ENCODE measurements at regions not wholly inside any gene's neighbourhood (a gene's known extent, or its start where the extent isn't known, plus 50 kb on each side); places are given as distances from the start of the nearest gene placed in this dataset.

DNA sequence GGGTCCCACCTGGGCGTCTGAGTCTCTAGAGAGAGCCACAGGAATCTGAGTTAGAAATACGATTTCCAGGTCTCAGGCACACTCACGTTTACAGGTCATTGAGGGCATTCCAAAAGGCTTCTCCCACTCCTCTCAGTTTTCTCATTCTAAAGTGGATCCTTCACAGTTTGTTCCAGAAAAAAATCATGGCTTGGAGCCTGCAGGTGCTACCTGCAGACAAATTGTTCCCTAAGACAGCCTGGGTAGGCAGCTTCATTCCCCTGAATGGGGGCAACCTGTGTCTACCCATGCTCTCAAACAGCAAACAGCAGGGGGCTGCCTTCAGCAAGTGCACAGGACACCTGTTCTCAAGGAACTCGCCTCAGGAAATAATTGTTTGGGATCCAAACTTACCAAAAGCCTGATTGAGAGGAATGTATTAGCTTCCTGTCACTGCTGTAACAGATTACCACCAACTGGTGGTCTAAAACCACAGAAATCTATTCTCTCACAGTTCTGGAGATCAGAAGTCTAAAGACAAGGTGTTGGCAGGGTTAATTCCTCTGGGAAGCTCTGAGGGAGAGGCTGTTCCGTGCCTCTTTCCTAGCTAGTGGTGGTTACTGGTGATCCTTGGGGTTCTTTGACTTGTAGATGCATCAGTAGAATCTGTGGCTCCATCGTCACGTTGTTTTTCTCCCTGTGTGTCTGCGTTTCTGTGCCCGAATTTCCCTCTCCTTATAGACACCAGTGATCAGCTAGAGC lies 117.2 kb downstream of the RAB11FIP2 start:
- H3K27ac ChIP-seq: no peak overlapping the region
- H3K4me3 ChIP-seq (IDR thresholded peaks at IDR 0.05; ENCODE audit: insufficient read depth, low read depth, low read length): no peak overlapping the region
- no peaks in the 10 kb centered on the region for H3K4me1 ChIP-seq (ENCODE audit: low read depth, poor library complexity, severe bottlenecking)
- H3K36me3 ChIP-seq (ENCODE audit: insufficient read depth): no peaks in the 10 kb centered on the region
- no peaks in the 10 kb centered on the region for H4K20me1 ChIP-seq (ENCODE audit: insufficient read depth)
- TF ChIP-seq, protein P1, sequence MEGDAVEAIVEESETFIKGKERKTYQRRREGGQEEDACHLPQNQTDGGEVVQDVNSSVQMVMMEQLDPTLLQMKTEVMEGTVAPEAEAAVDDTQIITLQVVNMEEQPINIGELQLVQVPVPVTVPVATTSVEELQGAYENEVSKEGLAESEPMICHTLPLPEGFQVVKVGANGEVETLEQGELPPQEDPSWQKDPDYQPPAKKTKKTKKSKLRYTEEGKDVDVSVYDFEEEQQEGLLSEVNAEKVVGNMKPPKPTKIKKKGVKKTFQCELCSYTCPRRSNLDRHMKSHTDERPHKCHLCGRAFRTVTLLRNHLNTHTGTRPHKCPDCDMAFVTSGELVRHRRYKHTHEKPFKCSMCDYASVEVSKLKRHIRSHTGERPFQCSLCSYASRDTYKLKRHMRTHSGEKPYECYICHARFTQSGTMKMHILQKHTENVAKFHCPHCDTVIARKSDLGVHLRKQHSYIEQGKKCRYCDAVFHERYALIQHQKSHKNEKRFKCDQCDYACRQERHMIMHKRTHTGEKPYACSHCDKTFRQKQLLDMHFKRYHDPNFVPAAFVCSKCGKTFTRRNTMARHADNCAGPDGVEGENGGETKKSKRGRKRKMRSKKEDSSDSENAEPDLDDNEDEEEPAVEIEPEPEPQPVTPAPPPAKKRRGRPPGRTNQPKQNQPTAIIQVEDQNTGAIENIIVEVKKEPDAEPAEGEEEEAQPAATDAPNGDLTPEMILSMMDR (conservative IDR thresholded peaks at IDR 0.05; ENCODE audit: low read depth, low read length): no peak
- no peaks in the 10 kb centered on the region for H3K27me3 ChIP-seq (ENCODE audit: insufficient read depth, low read depth)
- no peaks in the 10 kb centered on the region for H3K79me2 ChIP-seq (ENCODE audit: insufficient read depth, low read depth)
- H3K9ac ChIP-seq: no peak overlapping the region
- H3K4me2 ChIP-seq: no peak overlapping the region
- no peak overlapping the region for H2AFZ ChIP-seq (ENCODE audit: low read depth)

DNA sequence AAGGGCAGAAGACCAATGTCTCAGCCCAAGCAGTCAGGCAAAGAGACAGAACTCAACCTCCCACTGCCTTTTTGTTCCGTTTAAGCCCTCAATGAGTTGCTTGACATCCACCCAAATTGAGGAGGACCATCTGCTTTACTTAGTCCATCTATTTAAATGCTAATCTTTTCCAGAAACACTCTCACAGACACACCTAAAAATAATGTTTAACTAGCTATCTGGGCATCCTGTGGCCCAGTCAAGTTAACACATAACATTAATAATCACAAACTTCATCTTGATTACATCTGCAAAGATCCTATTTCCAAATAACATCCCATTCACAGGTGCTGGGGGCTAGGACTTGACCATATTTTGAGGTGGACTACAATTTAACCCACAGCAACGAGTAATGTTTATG lies 115.7 kb downstream of the RAB11FIP2 start:
- Histone ChIP-seq H3K4me2 (no peak overlapping the region), H2AFZ (ENCODE audit: low read depth) (no peak overlapping the region), H3K27ac (no peak overlapping the region), H3K9ac (no peak overlapping the region), H3K36me3 (ENCODE audit: insufficient read depth) (no peaks in the 10 kb centered on the region), H3K4me3 (IDR thresholded peaks at IDR 0.05; ENCODE audit: insufficient read depth, low read depth, low read length) (no peak overlapping the region), H3K79me2 (ENCODE audit: insufficient read depth, low read depth) (no peaks in the 10 kb centered on the region), H3K27me3 (ENCODE audit: insufficient read depth, low read depth) (no peaks in the 10 kb centered on the region), H4K20me1 (ENCODE audit: insufficient read depth) (no peaks in the 10 kb centered on the region), H3K4me1 (ENCODE audit: low read depth, poor library complexity, severe bottlenecking) (no peaks in the 10 kb centered on the region)
- TF ChIP-seq, protein P1 (conservative IDR thresholded peaks at IDR 0.05; ENCODE audit: low read depth, low read length): no peak

DNA sequence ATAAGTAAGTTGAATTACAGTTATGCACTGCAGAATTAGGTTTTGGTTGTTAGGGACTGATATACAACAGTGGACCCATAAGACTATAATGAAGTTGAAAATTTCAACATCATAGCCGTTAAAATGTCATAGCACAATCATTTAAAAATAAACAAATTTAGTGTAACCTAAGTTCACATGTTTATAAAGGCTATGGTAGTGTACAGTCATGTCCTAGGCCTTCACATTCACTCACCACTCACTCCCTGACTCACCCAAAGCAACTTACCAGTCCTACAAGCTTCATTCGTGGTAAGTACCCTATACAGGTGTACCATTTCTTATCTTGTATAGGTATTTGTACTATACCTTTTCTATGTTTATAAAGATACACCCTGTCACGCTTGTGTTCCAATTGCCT lies 113.7 kb downstream of the RAB11FIP2 start:
- TF ChIP-seq, protein P1 (conservative IDR thresholded peaks at IDR 0.05; ENCODE audit: low read depth, low read length): no peak
- H3K79me2 ChIP-seq (ENCODE audit: insufficient read depth, low read depth): no peaks in the 10 kb centered on the region
- H4K20me1 ChIP-seq (ENCODE audit: insufficient read depth): no peaks in the 10 kb centered on the region
- no peak overlapping the region for H3K4me3 ChIP-seq (IDR thresholded peaks at IDR 0.05; ENCODE audit: insufficient read depth, low read depth, low read length)
- no peak overlapping the region for H3K4me2 ChIP-seq
- H3K27me3 ChIP-seq (ENCODE audit: insufficient read depth, low read depth): no peaks in the 10 kb centered on the region
- H3K36me3 ChIP-seq (ENCODE audit: insufficient read depth): no peaks in the 10 kb centered on the region
- no peak overlapping the region for H2AFZ ChIP-seq (ENCODE audit: low read depth)
- no peak overlapping the region for H3K9ac ChIP-seq
- no peaks in the 10 kb centered on the region for H3K4me1 ChIP-seq (ENCODE audit: low read depth, poor library complexity, severe bottlenecking)
- H3K27ac ChIP-seq: no peak overlapping the region

DNA sequence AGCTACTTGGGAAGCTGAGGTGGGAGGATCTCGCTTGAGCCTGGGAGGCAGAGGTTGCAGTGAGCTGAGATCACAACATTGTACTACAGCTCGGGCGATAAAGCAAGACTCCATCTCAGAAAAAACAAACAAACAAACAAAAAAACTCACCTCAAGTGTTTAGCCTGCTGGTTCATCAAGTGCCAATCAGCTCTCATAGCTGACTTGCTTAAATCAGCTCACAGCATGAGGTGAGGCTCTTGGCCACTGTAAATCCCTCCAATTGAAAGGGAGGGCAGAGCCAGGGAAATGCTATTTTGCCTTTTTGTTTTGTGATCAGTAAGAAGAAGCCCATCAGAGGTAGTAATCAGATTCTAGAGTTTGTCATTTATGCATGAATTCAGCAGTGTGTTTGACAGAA lies 112.3 kb downstream of the RAB11FIP2 start:
- no peak overlapping the region for H3K4me2 ChIP-seq
- H3K4me3 ChIP-seq (IDR thresholded peaks at IDR 0.05; ENCODE audit: insufficient read depth, low read depth, low read length): no peak overlapping the region
- H3K4me1 ChIP-seq (ENCODE audit: low read depth, poor library complexity, severe bottlenecking): no peaks in the 10 kb centered on the region
- H2AFZ ChIP-seq (ENCODE audit: low read depth): no peak overlapping the region
- no peaks in the 10 kb centered on the region for H3K27me3 ChIP-seq (ENCODE audit: insufficient read depth, low read depth)
- no peaks in the 10 kb centered on the region for H4K20me1 ChIP-seq (ENCODE audit: insufficient read depth)
- H3K27ac ChIP-seq: no peak overlapping the region
- TF ChIP-seq, protein P1 (conservative IDR thresholded peaks at IDR 0.05; ENCODE audit: low read depth, low read length): no peak
- no peaks in the 10 kb centered on the region for H3K36me3 ChIP-seq (ENCODE audit: insufficient read depth)
- no peak overlapping the region for H3K9ac ChIP-seq
- no peaks in the 10 kb centered on the region for H3K79me2 ChIP-seq (ENCODE audit: insufficient read depth, low read depth)

Measured in KMS-11 (cell line).